Activated CD4-positive, alpha-beta T cell treated with anti-CD3 and anti-CD28 coated beads for 36 hours (primary cell): ENCODE measurements at regions not wholly inside any gene's neighbourhood (a gene's known extent, or its start where the extent isn't known, plus 50 kb on each side); places are given as distances from the start of the nearest gene placed in this dataset.

ENCODE experiments used
- ATAC-seq: fragments of 200-7000 bp; cut with Tn5 transposase; one replicate; pipeline ENCODE4 v1.10.0; 2021; ENCODE audit warnings: mild to moderate bottlenecking, moderate library complexity
- CTCF ChIA-PET: fragments of 350-600 bp; sonication (Branson Sonifier 250); formaldehyde crosslinking; loops from one replicate; lab custom pipeline; 2021; ENCODE audit warnings: antibody characterized with exemption; lab: Charles Lee
- POLR2A ChIA-PET: fragments of 350-600 bp; sonication (Branson Sonifier 250); formaldehyde crosslinking; loops from one replicate; lab custom pipeline; 2021; ENCODE audit warnings: antibody characterized with exemption, inconsistent platforms; lab: Charles Lee
- DNase-seq: peaks from one replicate; pipeline ENCODE4 v3.0.0-alpha.2; 2020
- H3K27ac Mint-ChIP-seq: one replicate; pipeline ENCODE4 v1.8.0; 2021; ENCODE audit warnings: mixed read lengths
- H3K27me3 Mint-ChIP-seq: one replicate; pipeline ENCODE4 v1.8.0; 2021; ENCODE audit warnings: mixed read lengths
- H3K36me3 Mint-ChIP-seq: one replicate; pipeline ENCODE4 v1.8.0; 2021; ENCODE audit warnings: low read depth, mixed read lengths
- H3K4me1 Mint-ChIP-seq: one replicate; pipeline ENCODE4 v1.8.0; 2021; ENCODE audit warnings: mixed read lengths
- H3K4me3 Mint-ChIP-seq: one replicate; pipeline ENCODE4 v1.8.0; 2021; ENCODE audit warnings: mild to moderate bottlenecking, moderate library complexity, mixed read lengths
- H3K9me3 Mint-ChIP-seq: one replicate; pipeline ENCODE4 v1.8.0; 2021; ENCODE audit warnings: low read depth, mixed read lengths
- intact Hi-C, 2 experiments: fragments of 100-400 bp; cut with DNase I in 1 of 2; cut with micrococcal nuclease in 1 of 2; formaldehyde crosslinking; loops; one replicate each; pipeline versions ENCODE4 v1.14.2 to v1.15.1; 2022 to 2024; cut with DNase I, micrococcal nuclease

- H3K4me3 Mint-ChIP-seq: no peak overlapping the region
- ChIA-PET POLR2A (no interaction called here), CTCF (no interaction called here)
- H3K36me3 Mint-ChIP-seq: no peaks in the 10 kb centered on the region
- no peak overlapping the region for H3K27ac Mint-ChIP-seq
- intact Hi-C loops: no loop called here
- H3K4me1 Mint-ChIP-seq: no peaks in the 10 kb centered on the region
- H3K27me3 Mint-ChIP-seq: no peaks in the 10 kb centered on the region
- no peak for ATAC-seq
- H3K9me3 Mint-ChIP-seq: no peaks in the 10 kb centered on the region
- no peak for DNase-seq
Measured at GRCh38 chr6:168385858-168386735, 54.9 kb upstream of the SMOC2 start.

DNA sequence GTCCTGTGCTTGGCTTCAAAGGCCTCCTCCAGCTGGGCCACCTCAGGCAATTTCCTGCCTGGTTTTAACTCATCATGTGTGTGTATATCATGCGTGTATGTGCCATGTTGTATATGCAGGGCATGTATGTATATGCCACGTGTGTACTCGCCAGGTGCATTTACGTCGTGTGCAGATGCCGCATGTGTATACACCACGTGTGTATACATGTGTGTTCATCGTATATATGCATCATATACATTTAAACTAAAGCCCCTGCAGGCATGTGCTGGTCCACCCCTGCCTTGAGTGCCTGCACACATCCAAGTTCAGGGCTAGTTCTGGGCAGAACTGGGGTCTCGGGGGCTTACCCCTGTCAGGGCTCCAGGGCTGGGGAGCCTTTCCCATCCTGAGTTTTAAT is 54.0 kb upstream of the SMOC2 start:
- intact Hi-C loops: no loop called here
- no peaks in the 10 kb centered on the region for H3K27me3 Mint-ChIP-seq
- H3K4me3 Mint-ChIP-seq: no peak overlapping the region
- H3K36me3 Mint-ChIP-seq: no peaks in the 10 kb centered on the region
- no peaks in the 10 kb centered on the region for H3K9me3 Mint-ChIP-seq
- no peak for DNase-seq
- POLR2A ChIA-PET: no interaction called here
- CTCF ChIA-PET: no interaction called here
- no peak overlapping the region for H3K27ac Mint-ChIP-seq
- no peak for ATAC-seq
- no peaks in the 10 kb centered on the region for H3K4me1 Mint-ChIP-seq

DNA sequence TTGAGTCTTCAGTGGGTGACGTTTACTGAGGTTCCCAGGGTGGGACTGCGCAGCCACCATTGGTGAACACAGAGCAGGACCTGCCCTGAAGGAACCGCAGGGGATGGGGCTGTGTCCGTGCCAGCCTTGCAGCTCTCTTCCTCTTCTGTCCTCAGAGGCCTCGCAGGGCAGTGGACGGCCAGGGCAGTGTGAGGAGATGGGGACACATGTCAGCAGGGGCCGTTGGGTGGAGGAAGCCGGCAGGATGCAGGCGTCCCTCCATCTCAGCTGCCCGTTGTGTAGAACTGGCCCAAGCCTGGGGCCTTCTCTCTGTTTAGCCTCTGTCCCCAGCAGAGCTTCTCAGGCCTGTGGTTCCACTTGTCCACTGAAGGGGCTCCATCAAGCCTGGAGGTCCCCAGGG is 53.6 kb upstream of the SMOC2 start:
- no peaks in the 10 kb centered on the region for H3K4me1 Mint-ChIP-seq
- peaks cover under 1% of the 10 kb centered on the region for H3K27me3 Mint-ChIP-seq
- ChIA-PET POLR2A (no interaction called here), CTCF (no interaction called here)
- H3K36me3 Mint-ChIP-seq: no peaks in the 10 kb centered on the region
- no peak overlapping the region for H3K4me3 Mint-ChIP-seq
- intact Hi-C loops: no loop called here
- H3K27ac Mint-ChIP-seq: no peak overlapping the region
- no peaks in the 10 kb centered on the region for H3K9me3 Mint-ChIP-seq
- DNase-seq: no peak
- ATAC-seq: no peak

- H3K36me3 Mint-ChIP-seq: no peaks in the 10 kb centered on the region
- no peak overlapping the region for H3K27ac Mint-ChIP-seq
- H3K27me3 Mint-ChIP-seq: peaks cover 3% of the 10 kb centered on the region
- ATAC-seq: no peak
- CTCF ChIA-PET: interaction anchor here (0.6 kb wide), 1 partner anchor 421 kb away, joined by 3 read pairs; no protein-coding TSS in a partner anchor
- no peaks in the 10 kb centered on the region for H3K4me1 Mint-ChIP-seq
- POLR2A ChIA-PET: no interaction called here
- DNase-seq: no peak
- H3K9me3 Mint-ChIP-seq: no peaks in the 10 kb centered on the region
- intact Hi-C loops: no loop called here
- H3K4me3 Mint-ChIP-seq: no peak overlapping the region
Measured at GRCh38 chr6:168387911-168388310, 53.1 kb upstream of the SMOC2 start.

DNA sequence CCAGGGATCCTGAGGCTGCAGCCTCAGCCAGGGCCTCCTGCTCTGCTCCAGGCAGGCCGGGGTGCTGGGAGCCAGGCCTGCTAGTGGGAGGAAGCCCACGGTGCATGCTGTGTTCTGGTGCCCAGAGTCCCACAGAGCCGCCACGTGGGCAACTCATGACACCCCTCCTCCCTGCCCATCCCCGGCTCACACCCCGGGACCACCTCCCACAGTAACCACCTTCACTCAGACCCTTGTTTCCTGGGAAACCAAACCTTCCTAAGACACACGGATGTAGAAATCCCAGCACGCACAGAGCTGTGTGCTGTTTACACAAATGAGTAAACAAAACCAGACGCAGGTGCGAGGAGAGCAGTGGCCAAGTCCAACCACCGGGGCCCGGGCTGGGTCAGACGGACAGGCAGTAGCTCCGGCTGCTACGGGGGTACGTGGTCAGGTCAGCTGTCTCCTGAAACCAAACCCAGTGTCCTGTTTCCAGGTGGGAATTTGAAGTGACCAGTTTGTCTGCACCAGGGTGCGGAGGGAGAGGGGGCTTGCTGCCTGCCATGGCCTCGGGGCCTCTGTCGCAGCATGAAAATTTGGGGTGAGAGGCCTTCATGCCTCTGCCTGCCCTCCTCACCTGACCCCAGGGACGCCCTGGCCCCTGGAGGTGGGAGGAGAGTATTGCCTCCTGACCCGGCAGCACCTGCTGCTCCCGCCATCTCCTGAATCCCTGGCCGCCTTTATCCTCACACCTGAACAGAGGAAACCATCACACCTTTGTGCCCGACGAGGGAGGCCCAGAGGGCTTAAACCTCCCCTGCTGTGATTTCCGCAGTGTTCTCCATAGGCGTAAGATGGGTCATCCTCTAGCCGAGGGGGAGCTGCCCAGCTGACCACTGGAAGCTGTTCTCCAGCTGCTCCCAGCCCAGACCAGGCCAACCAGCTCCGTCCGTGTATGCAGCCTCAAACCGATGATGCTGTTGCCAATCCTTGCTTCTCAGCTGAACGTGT is 52.0 kb upstream of the SMOC2 start:
- no peak for DNase-seq
- Mint-ChIP-seq H3K36me3 (no peaks in the 10 kb centered on the region), H3K4me1 (no peaks in the 10 kb centered on the region), H3K9me3 (no peaks in the 10 kb centered on the region), H3K27ac (no peak overlapping the region), H3K27me3 (peaks cover 3% of the 10 kb centered on the region), H3K4me3 (no peak overlapping the region)
- no peak for ATAC-seq
- ChIA-PET POLR2A (no interaction called here), CTCF (interaction anchor here (0.6 kb wide), 1 partner anchor 422 kb away, joined by 3 read pairs; no protein-coding TSS in a partner anchor)
- intact Hi-C loops: no loop called here

DNA sequence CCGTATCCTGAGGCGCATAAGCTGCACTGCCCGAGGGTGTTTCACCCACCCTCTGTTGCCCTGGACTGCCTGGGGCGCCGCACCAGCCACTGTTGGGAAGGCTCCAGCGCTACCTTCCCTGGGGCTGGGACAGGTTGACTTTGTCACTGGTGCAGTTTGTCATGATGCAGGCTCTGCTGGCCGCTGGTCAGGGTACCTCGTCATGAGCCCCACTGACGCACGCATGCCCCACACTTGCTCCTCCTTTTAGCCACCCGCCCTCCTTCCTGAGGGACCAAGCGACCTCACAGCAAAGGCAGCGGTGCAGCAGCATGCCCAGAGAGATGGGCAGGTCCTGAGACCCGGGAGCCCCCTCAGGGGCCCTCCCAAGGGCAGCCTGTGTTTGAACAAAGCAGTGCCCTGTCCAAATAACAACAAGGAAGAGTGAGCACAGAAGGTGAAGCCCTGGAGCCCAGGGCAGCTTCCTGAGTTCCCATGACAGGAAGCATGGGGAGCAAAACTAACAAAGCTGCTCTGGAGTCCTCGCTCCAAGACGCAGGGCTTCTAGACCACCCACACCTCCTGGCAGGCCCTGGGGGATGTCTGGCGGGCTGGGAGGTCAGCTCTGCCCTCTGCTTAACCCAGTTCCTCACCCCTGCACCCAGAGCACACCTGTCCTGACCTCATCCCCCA is 50.1 kb upstream of the SMOC2 start:
- CTCF ChIA-PET: no interaction called here
- intact Hi-C loops: no loop called here
- Mint-ChIP-seq H3K9me3 (no peaks in the 10 kb centered on the region), H3K4me1 (no peaks in the 10 kb centered on the region), H3K4me3 (no peak overlapping the region), H3K27ac (no peak overlapping the region), H3K27me3 (peaks cover 3% of the 10 kb centered on the region), H3K36me3 (no peaks in the 10 kb centered on the region)
- DNase-seq: no peak
- POLR2A ChIA-PET: no interaction called here
- ATAC-seq: no peak
